ENCODE measurements at regions not wholly inside any gene's neighbourhood (a gene's known extent, or its start where the extent isn't known, plus 50 kb on each side); places are given as distances from the start of the nearest gene placed in this dataset.

GRCh38 chrX:39670281-39670680 lies 427.5 kb downstream of the BCOR start:
- Histone ChIP-seq H3K27ac (ENCODE audit: insufficient read depth, low read length, poor library complexity, severe bottlenecking) (no peak overlapping the region), H3K27me3 (replicated peaks; ENCODE audit: control insufficient read depth, insufficient read depth, low read length, poor library complexity, severe bottlenecking) (no peaks in the 10 kb centered on the region)
- DNase-seq: no peak

GRCh38 chrX:39672405-39672804 lies 425.4 kb downstream of the BCOR start:
- Histone ChIP-seq H3K27me3 (replicated peaks; ENCODE audit: control insufficient read depth, insufficient read depth, low read length, poor library complexity, severe bottlenecking) (no peaks in the 10 kb centered on the region), H3K4me1 (ENCODE audit: control insufficient read depth, insufficient read depth, low read length, poor library complexity, severe bottlenecking) (no peaks in the 10 kb centered on the region), H3K27ac (ENCODE audit: insufficient read depth, low read length, poor library complexity, severe bottlenecking) (no peak overlapping the region), H3K36me3 (ENCODE audit: control insufficient read depth, insufficient read depth, low read length) (no peaks in the 10 kb centered on the region), H3K9me3 (ENCODE audit: control insufficient read depth, low read length) (no peaks in the 10 kb centered on the region), H3K4me3 (ENCODE audit: insufficient read depth, low read depth, low read length, poor library complexity, severe bottlenecking) (no peak overlapping the region)
- DNase-seq: no peak

More at GRCh38 chrX:39670281-39670680, 427.5 kb downstream of the BCOR start:
- no peak overlapping the region for H3K4me3 ChIP-seq (ENCODE audit: insufficient read depth, low read depth, low read length, poor library complexity, severe bottlenecking)
- H3K36me3 ChIP-seq (ENCODE audit: control insufficient read depth, insufficient read depth, low read length): no peaks in the 10 kb centered on the region
- no peaks in the 10 kb centered on the region for H3K9me3 ChIP-seq (ENCODE audit: control insufficient read depth, low read length)
- no peaks in the 10 kb centered on the region for H3K4me1 ChIP-seq (ENCODE audit: control insufficient read depth, insufficient read depth, low read length, poor library complexity, severe bottlenecking)

- no peaks in the 10 kb centered on the region for H3K36me3 ChIP-seq (ENCODE audit: control insufficient read depth, insufficient read depth, low read length)
- no peak for DNase-seq
- H3K27ac ChIP-seq (ENCODE audit: insufficient read depth, low read length, poor library complexity, severe bottlenecking): no peak overlapping the region
- H3K4me3 ChIP-seq (ENCODE audit: insufficient read depth, low read depth, low read length, poor library complexity, severe bottlenecking): no peak overlapping the region
- no peaks in the 10 kb centered on the region for H3K9me3 ChIP-seq (ENCODE audit: control insufficient read depth, low read length)
- no peaks in the 10 kb centered on the region for H3K27me3 ChIP-seq (replicated peaks; ENCODE audit: control insufficient read depth, insufficient read depth, low read length, poor library complexity, severe bottlenecking)
- no peaks in the 10 kb centered on the region for H3K4me1 ChIP-seq (ENCODE audit: control insufficient read depth, insufficient read depth, low read length, poor library complexity, severe bottlenecking)
Observed at GRCh38 chrX:39674490-39675161, 423.1 kb downstream of the BCOR start.

GRCh38 chrX:39675162-39675553 lies 422.6 kb downstream of the BCOR start:
- Histone ChIP-seq H3K27me3 (replicated peaks; ENCODE audit: control insufficient read depth, insufficient read depth, low read length, poor library complexity, severe bottlenecking) (no peaks in the 10 kb centered on the region), H3K36me3 (ENCODE audit: control insufficient read depth, insufficient read depth, low read length) (no peaks in the 10 kb centered on the region), H3K9me3 (ENCODE audit: control insufficient read depth, low read length) (no peaks in the 10 kb centered on the region), H3K27ac (ENCODE audit: insufficient read depth, low read length, poor library complexity, severe bottlenecking) (no peak overlapping the region), H3K4me1 (ENCODE audit: control insufficient read depth, insufficient read depth, low read length, poor library complexity, severe bottlenecking) (no peaks in the 10 kb centered on the region), H3K4me3 (ENCODE audit: insufficient read depth, low read depth, low read length, poor library complexity, severe bottlenecking) (no peak overlapping the region)
- DNase-seq: no peak

GRCh38 chrX:39675619-39676018 lies 422.1 kb downstream of the BCOR start:
- no peak overlapping the region for H3K4me3 ChIP-seq (ENCODE audit: insufficient read depth, low read depth, low read length, poor library complexity, severe bottlenecking)
- no peak overlapping the region for H3K27ac ChIP-seq (ENCODE audit: insufficient read depth, low read length, poor library complexity, severe bottlenecking)
- H3K36me3 ChIP-seq (ENCODE audit: control insufficient read depth, insufficient read depth, low read length): no peaks in the 10 kb centered on the region
- no peaks in the 10 kb centered on the region for H3K27me3 ChIP-seq (replicated peaks; ENCODE audit: control insufficient read depth, insufficient read depth, low read length, poor library complexity, severe bottlenecking)
- no peak for DNase-seq
- H3K9me3 ChIP-seq (ENCODE audit: control insufficient read depth, low read length): no peaks in the 10 kb centered on the region
- no peaks in the 10 kb centered on the region for H3K4me1 ChIP-seq (ENCODE audit: control insufficient read depth, insufficient read depth, low read length, poor library complexity, severe bottlenecking)

- Histone ChIP-seq H3K36me3 (ENCODE audit: control insufficient read depth, insufficient read depth, low read length) (no peaks in the 10 kb centered on the region), H3K4me1 (ENCODE audit: control insufficient read depth, insufficient read depth, low read length, poor library complexity, severe bottlenecking) (no peaks in the 10 kb centered on the region)
- DNase-seq: no peak
Observed at GRCh38 chrX:39676434-39676833, 421.3 kb downstream of the BCOR start.

GRCh38 chrX:39677585-39677977 lies 420.2 kb downstream of the BCOR start:
- H3K4me1 ChIP-seq (ENCODE audit: control insufficient read depth, insufficient read depth, low read length, poor library complexity, severe bottlenecking): no peaks in the 10 kb centered on the region
- no peak overlapping the region for H3K4me3 ChIP-seq (ENCODE audit: insufficient read depth, low read depth, low read length, poor library complexity, severe bottlenecking)
- H3K9me3 ChIP-seq (ENCODE audit: control insufficient read depth, low read length): no peaks in the 10 kb centered on the region
- H3K27ac ChIP-seq (ENCODE audit: insufficient read depth, low read length, poor library complexity, severe bottlenecking): no peak overlapping the region
- H3K36me3 ChIP-seq (ENCODE audit: control insufficient read depth, insufficient read depth, low read length): no peaks in the 10 kb centered on the region
- no peak for DNase-seq
- H3K27me3 ChIP-seq (replicated peaks; ENCODE audit: control insufficient read depth, insufficient read depth, low read length, poor library complexity, severe bottlenecking): no peaks in the 10 kb centered on the region

More at GRCh38 chrX:39676434-39676833, 421.3 kb downstream of the BCOR start:
- Histone ChIP-seq H3K9me3 (ENCODE audit: control insufficient read depth, low read length) (no peaks in the 10 kb centered on the region), H3K27me3 (replicated peaks; ENCODE audit: control insufficient read depth, insufficient read depth, low read length, poor library complexity, severe bottlenecking) (no peaks in the 10 kb centered on the region), H3K4me3 (ENCODE audit: insufficient read depth, low read depth, low read length, poor library complexity, severe bottlenecking) (no peak overlapping the region), H3K27ac (ENCODE audit: insufficient read depth, low read length, poor library complexity, severe bottlenecking) (no peak overlapping the region)

- H3K4me1 ChIP-seq (ENCODE audit: control insufficient read depth, insufficient read depth, low read length, poor library complexity, severe bottlenecking): no peaks in the 10 kb centered on the region
- no peak for DNase-seq
- H3K27ac ChIP-seq (ENCODE audit: insufficient read depth, low read length, poor library complexity, severe bottlenecking): no peak overlapping the region
- no peaks in the 10 kb centered on the region for H3K27me3 ChIP-seq (replicated peaks; ENCODE audit: control insufficient read depth, insufficient read depth, low read length, poor library complexity, severe bottlenecking)
- no peak overlapping the region for H3K4me3 ChIP-seq (ENCODE audit: insufficient read depth, low read depth, low read length, poor library complexity, severe bottlenecking)
- no peaks in the 10 kb centered on the region for H3K36me3 ChIP-seq (ENCODE audit: control insufficient read depth, insufficient read depth, low read length)
- H3K9me3 ChIP-seq (ENCODE audit: control insufficient read depth, low read length): no peaks in the 10 kb centered on the region
Observed at GRCh38 chrX:39677978-39678791, 419.6 kb downstream of the BCOR start.

- Histone ChIP-seq H3K4me3 (ENCODE audit: insufficient read depth, low read depth, low read length, poor library complexity, severe bottlenecking) (no peak overlapping the region), H3K9me3 (ENCODE audit: control insufficient read depth, low read length) (no peaks in the 10 kb centered on the region), H3K27ac (ENCODE audit: insufficient read depth, low read length, poor library complexity, severe bottlenecking) (no peak overlapping the region), H3K27me3 (replicated peaks; ENCODE audit: control insufficient read depth, insufficient read depth, low read length, poor library complexity, severe bottlenecking) (no peaks in the 10 kb centered on the region), H3K36me3 (ENCODE audit: control insufficient read depth, insufficient read depth, low read length) (no peaks in the 10 kb centered on the region), H3K4me1 (ENCODE audit: control insufficient read depth, insufficient read depth, low read length, poor library complexity, severe bottlenecking) (no peaks in the 10 kb centered on the region)
- DNase-seq: no peak
Observed at GRCh38 chrX:39678914-39679313, 418.8 kb downstream of the BCOR start.

GRCh38 chrX:39679497-39680157 lies 418.1 kb downstream of the BCOR start:
- Histone ChIP-seq H3K27me3 (replicated peaks; ENCODE audit: control insufficient read depth, insufficient read depth, low read length, poor library complexity, severe bottlenecking) (no peaks in the 10 kb centered on the region), H3K36me3 (ENCODE audit: control insufficient read depth, insufficient read depth, low read length) (no peaks in the 10 kb centered on the region), H3K9me3 (ENCODE audit: control insufficient read depth, low read length) (no peaks in the 10 kb centered on the region), H3K4me3 (ENCODE audit: insufficient read depth, low read depth, low read length, poor library complexity, severe bottlenecking) (no peak overlapping the region), H3K4me1 (ENCODE audit: control insufficient read depth, insufficient read depth, low read length, poor library complexity, severe bottlenecking) (no peaks in the 10 kb centered on the region), H3K27ac (ENCODE audit: insufficient read depth, low read length, poor library complexity, severe bottlenecking) (no peak overlapping the region)
- no peak for DNase-seq
